Nucleus accumbens (tissue), 56 donors: ENCODE measurements at regions not wholly inside any gene's neighbourhood (a gene's known extent, or its start where the extent isn't known, plus 50 kb on each side); places are given as distances from the start of the nearest gene placed in this dataset.

Experiments
- DNase-seq, 56 donors: peaks; one replicate each; lab custom pipeline; 2025; lab: John Stamatoyannopoulos, UW

DNA sequence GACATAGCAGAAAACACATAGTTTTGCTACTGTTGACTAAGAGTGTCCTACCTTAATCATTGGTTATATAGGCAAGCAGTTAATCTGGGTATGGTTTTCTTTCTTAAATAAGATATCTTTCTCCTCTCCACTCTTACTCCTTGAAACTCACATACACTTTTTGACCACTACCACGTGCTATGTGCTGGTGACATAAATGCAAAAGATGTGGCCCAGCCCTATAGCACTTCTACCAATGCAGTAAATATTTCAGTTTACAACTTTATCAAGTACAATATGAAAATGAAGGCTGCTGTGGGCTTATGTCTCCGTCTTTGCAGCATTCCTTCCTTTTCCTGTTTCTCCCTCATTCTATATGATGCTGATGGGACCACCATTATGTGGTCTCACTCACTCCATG lies 410.2 kb upstream of the CFAP20DC start:
- DNase-seq: no peak

DNA sequence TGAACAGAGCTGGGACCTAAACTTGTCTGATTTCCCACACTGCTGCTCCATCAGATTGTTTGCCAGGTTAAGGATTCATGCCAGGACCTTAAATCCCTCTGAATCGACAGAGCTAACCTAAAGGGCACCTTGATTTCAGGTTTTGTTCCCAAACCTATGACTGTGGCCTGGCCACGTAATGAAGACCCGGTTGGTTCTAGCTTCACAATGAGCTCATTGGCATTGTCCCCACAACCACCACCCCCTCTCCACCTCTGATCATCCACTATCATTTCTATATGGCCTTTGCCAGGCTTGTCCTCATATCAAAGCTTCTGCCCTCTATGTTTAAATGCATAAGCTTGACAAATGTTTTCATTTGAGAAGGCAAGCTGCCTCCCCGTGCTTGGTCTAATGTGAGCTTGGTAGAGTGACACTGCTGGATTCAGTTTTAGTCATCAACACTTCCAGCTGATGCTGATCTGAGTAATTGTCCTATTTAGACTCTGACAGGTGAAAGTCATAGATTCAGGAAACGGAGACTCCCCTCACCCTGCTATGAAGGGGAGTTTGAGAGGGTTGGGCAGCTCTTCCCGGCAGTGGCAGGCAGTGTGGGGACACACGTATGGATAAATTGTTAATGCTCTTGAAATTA lies 407.1 kb upstream of the CFAP20DC start:
- no peak for DNase-seq

DNA sequence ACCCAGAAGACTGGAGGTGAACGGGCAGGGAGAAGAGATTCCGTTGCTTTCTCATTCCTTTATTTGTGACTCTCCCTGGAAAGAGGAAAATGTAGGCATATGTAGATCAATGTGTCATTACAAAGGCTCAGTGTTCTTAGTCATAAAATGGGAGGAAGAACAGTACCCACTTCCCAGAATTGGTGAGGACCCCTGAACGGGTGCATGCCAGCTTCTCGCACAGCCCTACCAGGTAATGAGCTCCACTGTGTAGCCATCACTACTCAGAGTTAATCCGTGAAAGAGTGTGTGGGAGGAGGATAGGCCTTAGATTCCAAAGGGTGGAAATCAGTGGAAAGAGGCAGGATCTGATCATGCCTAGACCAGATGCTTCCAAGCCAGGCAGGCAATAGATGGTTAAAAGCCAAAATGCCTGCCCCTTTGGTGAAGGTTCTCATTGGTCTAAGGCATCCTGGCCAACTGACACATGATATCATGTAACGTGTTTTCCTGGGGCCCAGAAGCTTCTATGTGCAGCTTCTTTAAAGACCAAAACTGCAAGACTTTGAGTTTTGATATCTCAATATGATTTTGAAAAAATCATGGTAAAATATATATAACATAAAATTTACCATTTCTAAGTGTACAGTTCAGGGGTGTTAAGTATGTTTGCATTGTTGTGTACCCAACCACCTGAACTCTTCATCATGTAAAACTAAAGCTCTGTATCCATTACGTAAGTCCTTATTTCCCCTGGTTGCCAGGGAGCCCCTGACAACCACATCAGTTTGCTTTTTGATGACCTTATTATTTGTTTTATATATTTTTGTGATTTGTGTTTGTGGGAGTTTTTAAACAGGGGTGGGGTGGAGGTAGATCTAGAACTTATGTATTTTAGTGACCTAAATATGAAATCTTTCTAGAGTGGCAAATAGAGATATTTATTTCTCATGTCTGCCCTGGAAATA lies 402.2 kb upstream of the CFAP20DC start:
- DNase-seq: no peak

DNA sequence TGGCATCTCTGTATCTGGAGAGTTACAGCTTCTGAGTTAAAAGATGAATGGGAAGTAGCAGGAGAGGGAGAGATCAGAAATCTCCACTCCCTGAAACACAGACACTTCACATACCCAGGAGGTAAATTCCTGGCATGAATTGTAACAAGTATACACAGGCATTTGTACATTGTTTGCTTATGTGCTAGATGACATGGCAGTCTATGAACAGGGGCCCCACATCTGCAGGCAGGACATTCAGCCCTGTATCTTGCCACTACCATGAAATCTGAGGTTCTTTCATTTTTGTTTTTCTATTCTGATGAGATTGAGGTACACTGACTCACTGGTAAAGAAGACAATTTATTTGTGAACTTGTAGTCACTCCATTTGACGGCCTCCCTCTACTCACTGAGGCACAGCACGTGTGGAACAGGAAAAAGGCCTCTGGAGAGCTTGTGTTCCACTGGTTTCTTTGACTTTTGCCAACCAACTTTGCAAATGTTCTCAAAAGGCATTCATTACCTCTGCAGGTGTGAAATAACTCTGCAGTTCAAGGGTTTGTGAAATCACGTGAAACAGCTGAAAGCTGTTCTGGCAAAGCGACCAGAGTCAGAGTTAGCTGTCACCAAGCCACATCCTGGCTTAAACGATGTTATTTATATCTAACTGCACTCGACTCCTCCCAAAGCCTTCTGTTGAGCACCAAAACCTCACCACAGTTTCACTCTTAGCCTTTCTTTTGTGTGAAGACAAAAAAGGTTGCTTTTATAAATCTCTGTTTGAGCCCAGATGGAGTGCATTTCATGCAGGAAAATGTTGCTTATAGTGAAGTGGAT lies 401.3 kb upstream of the CFAP20DC start:
- DNase-seq: no peak

DNA sequence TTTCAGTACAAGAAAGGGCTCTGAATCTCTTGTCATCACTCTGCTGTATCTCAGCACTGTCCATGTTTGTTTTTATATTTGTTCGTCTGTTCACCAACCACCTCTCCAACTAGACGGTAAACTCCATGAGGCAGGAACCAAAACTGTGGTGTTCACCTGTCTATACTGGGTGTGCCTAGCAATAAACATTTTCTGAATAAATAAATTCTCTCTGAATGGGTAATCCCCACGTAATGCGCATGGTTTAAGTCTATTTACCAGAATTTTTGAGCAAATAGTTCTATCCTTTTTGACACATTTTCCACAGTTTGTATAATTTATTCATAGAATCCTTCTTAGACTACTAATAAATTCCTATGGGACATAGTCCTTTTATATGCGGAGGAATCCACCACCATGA lies 400.6 kb upstream of the CFAP20DC start:
- no peak for DNase-seq

DNA sequence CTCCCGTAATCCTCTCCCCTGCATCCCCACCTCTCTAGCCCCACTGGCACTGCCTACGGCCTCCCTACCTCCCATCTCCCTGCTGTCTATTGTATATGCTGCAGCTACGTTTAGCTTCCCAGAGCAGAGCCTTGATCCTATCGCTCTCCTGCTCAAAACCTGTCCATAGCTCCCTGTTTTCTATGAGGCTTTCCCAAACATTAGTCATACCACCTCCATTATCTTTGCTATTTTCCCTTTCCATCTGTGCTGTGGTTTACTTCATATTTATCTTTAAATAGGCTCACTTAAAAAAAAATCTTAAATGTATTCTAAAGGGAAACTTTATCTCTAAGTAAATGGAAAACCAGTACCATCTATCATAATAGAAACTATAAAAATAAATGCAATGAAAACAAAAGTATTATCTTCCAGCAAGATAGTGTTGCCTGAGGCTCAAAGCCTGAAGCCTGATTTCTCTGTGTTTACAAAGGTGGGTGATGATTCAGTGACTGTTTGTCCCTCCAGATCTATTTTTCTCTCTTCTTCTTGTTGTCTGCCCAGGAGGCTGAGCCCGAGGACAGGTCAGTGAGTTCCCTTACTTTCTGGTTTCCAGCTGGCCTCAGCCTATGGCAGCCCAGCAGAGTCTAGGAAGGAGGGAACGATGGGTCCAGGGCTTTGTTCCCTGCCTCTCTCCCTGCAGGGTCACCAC lies 397.1 kb upstream of the CFAP20DC start:
- no peak for DNase-seq

DNA sequence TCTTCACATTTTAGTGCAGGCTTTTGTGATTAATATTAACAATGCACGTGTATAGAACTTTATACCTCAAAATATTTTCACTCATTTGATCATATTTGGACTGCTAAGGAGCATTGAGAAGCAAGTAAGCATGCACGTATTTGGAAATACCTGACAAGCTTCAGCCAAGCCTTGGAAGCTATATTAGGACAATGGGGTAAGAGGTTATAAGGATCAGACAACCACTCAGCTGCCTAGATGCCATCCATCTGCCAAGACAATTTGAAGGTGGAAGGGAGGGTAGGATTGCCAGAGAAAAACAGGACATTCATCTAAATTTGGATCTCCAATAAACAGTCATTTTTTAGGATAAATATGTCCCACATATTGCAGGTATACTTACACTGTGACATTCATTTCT lies 394.9 kb upstream of the CFAP20DC start:
- DNase-seq: no peak

DNA sequence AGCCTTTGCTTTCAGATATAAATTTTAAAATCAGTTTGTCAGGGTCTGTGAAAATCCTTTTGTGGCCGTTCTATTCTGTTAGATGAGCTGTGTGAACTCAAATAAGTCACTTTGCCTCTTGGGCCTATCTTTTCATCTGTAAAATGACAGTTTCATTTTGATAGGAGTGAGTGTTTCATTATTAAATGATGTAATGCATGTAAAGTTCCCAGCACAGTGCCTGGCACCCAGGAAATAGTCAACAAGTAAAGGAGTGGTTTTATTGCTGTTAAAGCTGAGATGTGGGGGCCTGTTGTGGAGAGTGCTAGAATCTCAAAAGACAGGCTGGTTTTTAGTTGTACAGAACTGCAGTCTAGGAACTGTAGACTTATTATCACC lies 394.5 kb upstream of the CFAP20DC start:
- no peak for DNase-seq

DNA sequence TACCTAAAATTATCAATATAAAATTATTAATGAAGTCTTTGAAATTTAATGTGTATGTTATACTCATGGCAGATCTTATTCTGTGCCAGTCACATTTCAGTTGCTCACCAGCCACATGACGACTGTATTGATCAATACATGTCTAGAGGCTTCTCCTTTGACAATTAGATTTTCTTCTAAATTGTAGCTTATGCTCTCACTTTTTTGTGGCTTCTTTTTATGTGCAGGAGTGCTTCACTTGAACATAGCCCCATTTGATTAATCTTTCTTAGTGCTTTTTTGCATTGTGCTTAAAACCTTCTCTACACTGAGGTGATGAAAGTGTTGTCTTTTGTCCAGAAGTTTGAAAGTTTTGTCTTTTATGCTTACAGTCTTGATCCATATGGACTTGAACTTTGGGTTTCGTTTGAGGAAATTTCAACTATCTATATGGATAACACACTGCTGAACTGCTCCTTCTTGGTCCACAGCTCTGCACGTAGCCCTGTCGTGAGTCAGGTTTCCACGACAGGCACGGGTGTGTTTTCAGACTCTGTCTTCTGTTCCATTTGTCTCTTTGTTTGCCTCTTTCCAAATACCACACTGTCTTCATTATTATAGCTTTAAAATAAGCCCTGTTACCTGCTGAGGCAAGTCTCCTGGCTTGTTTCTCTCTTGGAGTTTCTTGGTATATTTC lies 393.9 kb upstream of the CFAP20DC start:
- DNase-seq: no peak

DNA sequence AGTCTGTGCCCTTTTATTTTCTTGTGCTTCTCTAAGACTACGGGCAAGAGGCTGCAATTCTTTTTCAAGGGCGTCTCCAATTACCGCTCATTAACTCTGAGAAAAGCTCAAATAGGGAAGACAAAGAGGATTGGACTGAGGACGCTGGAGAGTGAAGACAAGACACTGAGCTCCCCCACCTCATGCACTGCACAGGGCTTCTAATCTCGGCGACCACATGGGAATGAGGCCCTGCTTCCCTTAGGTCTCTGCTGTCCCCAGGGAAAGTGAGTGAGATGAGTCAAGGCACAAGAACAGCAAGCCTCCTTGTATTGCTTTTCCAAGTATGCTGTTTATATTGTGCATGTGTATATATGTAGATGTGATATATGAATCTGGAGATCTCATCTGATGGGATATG lies 392.2 kb upstream of the CFAP20DC start:
- DNase-seq: no peak

DNA sequence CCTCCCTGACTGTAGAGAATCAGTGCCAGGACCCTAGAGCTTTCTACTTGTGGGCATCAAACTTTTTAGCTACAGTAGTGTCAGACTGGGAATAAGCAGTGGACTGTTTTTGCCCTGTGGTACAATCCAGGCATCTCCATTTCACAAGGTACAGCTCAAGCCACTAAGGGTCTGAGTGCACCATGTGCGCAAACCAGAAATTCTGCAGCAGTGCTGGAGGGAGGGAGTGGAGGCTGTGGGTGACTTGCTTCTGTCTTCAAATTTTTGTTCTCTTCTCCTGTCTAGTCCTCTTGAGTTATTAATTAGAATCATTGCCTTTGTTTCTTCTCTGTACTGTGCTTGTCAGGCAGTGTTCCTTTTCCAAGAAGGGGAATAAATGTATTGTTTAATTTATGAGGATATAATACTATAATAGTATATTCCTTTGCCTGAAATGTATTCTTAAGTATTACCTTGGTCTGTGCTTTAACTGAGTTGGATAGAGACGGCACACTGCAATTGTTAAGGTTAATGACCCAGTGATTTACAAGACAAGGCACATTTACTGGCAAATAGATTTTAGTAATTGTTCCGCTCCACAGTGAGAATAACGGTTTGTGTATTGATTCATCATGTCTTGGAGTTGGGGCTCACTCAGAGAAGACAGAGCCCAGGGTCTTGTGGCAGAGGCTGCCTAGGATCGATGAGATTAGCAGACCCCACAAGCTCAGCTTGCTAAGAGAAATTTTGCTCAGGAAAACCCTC lies 390.6 kb upstream of the CFAP20DC start:
- DNase-seq: no peak

DNA sequence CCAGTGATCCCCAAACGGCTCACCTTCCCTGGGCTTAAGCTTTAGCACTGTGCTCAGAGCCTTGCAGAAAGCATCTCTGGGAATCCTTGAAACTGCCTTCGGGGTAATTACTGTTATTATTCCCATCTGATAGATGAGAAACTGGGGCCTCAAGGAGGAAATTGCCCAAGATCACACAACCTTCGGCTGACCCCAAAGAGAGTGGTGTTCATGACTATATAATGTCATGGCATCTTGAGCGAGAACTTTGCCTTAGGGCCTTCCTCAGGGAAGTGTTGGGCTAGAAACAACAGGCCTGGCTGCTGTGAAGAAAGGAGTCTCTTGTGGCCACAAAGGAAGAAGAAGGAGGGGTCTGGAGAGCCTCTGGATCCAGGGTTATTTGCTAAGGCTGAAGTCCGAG lies 388.7 kb upstream of the CFAP20DC start:
- DNase-seq: no peak

DNA sequence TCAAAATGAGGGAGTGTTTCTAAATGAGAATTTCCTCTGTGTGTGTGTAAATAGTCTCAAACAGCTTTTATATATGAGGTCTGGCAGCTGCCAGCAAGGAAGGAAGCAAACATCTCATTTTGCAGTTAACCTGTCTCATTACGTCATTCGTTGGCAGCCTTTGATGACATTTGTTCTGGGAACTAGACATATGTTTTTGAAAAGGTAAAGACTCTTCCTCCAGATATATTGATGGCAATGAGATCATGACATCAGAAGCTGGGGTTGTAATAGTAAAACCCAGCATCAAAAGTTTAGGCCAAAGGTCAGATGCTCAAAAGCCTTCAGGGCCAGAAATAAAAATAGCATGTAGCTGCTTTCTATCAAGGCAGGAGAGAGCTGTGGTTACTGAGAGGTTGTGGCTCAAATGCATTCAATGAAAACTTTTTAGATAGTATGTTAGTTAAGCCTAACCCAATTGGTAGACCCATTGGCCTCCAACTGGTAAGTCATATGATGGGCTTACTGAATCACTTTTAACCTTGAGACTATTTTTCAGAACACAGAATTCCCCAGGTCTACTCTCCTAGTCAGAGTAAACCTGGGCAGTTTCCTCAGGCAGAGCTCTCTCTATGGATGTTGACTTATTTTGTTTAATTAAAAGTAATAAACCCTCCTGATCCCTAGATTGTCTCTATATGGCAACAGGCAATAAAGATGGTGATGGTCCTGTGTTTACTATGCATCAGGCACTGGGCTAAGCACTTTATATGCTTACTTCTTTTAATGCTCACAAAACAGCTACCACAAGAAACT lies 386.5 kb upstream of the CFAP20DC start:
- no peak for DNase-seq

DNA sequence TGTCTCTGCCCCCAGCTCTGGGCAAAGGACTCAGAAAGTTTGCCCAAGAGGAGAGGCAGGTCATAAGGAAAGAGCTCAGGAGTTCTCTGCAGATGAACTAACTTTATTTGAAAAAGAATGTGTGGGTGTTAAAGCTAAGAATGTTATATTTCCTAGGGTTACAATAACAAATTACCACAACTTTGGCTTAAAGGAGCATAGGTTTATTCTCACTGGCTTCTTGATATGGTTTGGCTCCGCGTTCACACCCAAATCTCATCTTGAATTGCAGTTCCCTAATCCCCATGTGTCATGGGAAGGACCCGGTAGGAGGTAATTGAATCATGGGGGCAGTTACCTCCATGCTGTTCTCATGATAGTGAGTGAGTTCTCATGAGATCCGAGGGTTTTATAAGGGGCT lies 383.7 kb upstream of the CFAP20DC start:
- DNase-seq: no peak

DNA sequence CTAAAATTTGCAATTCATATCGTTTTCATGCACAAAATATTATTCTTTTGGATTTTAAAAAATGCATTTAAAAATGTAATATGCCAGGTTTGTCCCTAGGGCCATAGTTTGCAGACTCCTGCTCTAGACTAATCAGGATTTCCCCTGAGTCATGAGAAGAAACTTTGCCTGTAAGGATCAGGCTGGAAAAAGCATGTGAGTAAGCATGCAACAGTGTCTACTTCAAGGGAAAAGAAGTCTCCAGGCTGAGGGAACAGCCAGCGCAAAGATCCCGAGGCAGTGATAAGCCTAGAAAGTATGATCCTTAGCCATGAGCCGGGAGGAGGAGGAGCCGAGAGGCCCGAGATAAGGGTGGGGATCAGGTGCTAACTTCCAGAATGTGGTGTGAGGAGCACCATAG lies 382.8 kb upstream of the CFAP20DC start:
- no peak for DNase-seq

DNA sequence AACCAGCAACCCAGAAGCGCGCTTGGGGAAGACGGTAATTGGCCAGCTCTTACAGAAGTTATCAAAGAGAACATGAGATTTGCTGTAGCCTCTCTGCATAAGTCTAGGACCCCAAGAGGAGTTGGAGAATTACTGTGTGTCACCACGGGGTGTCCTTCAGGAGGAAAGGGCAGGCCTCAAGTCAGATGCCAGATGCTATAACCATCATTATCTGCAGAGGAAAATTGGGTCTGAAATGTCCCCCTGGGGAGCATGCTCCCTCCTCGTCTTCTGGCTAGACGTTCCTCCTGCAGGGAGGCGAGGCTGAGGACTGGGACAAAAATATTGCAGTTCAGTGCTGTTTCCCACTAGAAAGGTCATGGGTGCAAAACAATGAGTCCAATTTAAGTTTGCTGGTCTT lies 380.5 kb upstream of the CFAP20DC start:
- DNase-seq: no peak

DNA sequence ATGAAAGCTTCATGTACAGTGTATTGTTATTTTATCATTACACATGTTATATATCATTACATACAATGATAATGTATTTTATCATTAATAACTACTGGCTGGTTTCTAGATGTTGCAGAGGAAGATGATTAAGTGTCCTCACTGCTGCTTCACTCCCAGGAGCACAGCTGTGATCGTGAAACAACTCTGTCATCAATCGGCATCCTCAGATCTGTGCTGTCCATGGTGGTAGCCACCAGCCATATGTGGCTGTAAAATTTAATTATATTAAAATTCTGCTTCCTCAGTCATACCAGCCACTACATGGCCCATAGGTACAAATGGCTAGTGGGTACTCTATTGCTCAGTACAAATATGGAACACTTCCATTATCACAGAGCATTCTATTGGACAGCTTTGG lies 379.4 kb upstream of the CFAP20DC start:
- no peak for DNase-seq

DNA sequence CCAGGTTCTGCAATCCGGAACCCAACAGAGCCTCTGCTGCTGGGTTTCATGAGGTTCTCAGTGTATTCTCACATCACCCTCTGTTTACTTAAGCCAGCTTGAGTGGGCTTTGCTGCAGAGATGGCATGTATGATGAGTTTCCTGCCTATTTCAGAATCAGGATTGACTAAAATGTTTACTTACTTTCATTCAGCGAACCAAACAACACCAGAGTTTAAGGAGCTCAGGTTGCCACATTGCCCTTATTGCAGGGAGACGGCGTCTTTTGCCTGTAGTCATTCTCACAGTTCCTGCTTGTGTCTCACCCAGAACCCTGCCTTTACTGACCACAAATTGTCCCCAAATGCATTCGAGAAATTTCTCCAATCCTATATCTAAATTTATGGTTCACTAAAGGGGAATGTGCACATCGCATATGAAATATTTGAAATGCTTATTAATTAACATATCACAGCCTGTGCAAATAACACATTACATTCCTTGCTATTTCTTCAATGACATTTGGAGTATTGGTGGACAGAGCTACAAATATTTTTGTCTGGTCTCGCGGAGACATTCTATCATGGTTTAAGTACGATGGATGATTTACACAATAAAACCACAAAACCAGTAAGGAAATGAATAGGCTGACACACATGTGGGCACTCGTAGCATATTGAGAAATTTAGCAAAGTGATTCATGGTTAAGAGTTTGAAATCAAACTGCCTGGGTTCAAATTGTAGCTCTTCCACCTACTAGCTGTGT lies 377.2 kb upstream of the CFAP20DC start:
- DNase-seq: no peak
